HG02973 (cell line): ENCODE measurements at regions not wholly inside any gene's neighbourhood (a gene's known extent, or its start where the extent isn't known, plus 50 kb on each side); places are given as distances from the start of the nearest gene placed in this dataset.

Source experiments
- ATAC-seq: cut with Tn5 transposase; IDR thresholded peaks from one replicate; pipeline ENCODE4 v1.9.1; 2021; ENCODE audit warnings: moderate library complexity; ENCODE audit not compliant: unreplicated experiment

GRCh38 chr1:4510276-4510691 lies 144.1 kb upstream of the AJAP1 start:
- ATAC-seq: no peak

- ATAC-seq: no peak
These were observed 143.0 kb upstream of the AJAP1 start for GRCh38 chr1:4511374-4511773.

- ATAC-seq: no peak
These were observed 141.8 kb upstream of the AJAP1 start for GRCh38 chr1:4512636-4513035.

- ATAC-seq: no peak
These were observed 140.7 kb upstream of the AJAP1 start for GRCh38 chr1:4513685-4514084.

- ATAC-seq: no peak
These were observed 138.6 kb upstream of the AJAP1 start for GRCh38 chr1:4515727-4516289.

DNA sequence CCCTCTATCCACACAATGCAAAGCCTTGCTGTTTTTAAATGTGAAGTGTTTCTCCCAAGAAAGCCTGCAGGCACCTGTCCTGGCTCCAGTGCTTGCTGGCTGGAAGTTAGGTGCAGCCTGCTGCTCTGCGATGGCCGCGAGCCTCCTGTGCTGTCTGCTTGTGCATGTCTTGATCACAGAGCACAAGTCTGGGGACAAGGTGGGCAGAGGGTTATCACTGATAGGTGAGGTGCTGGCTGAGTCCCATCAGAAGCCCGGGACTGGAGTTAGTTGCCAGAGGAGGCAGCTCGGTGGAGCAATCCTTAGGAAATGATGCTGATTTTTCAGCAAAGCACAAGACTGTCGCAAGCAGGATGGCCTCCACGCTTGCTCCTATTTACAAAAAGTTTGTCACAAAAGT lies 137.8 kb upstream of the AJAP1 start:
- no peak for ATAC-seq

- no peak for ATAC-seq
These were observed 137.0 kb upstream of the AJAP1 start for GRCh38 chr1:4517186-4517954.

DNA sequence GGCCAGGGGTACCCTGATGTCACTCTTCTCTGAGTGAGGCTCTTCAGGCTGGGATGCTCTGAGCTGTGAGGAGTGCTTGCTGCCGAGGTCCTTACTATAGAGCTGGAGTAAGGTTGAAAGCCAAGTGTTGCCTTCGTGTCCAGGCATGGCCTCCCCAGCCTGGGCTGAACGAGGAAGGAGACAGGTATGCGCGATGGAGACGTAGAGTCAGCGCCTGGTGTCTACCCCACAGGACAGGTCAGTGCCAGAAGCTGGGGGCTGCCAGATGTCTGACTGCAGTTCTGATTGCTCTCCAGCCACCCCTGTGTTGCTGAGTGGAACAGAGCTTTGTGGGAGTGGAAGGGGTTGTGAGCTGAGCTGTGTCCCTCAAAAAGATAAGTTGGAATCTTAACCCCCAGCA lies 135.8 kb upstream of the AJAP1 start:
- no peak for ATAC-seq

DNA sequence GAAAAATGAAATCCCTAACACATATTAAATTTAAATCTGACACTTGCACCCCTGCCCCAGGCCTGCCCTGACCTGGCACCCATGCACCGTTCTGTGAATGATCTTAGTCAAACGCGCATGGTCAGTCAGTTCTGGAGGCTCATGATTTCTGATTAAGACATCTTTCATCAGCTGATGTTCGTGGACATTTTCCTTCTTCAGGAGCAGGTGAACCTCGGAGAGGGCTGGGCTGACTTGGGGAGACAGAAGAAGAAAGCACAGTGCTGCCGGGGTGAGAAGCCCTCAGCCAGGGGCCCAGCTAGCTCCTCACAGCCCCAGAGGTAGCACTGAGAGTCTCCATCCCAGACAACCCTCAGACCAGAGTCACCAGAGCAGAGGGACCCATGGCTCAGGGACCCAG lies 134.5 kb upstream of the AJAP1 start:
- ATAC-seq: no peak

- ATAC-seq: no peak
These were observed 130.9 kb upstream of the AJAP1 start for GRCh38 chr1:4523551-4523950.

DNA sequence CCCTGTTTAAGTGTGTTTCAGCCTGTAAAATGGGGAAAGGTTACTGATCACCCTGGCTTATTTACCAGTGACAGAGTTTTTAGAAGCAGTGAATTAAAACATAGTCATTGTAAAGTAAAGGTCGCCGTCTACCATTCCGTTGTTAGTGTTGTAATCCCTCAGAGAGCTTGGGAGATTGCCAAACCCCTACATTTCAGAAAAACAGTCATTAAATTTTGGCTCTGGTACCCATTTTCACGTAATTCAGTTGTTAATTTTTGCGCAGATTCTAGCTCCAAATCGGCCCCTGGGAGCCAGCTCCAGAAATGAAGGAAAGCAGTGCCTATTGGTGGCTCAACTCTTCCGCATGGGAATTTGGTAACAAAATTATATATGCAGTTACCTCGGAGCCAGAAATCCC lies 127.7 kb upstream of the AJAP1 start:
- no peak for ATAC-seq

- ATAC-seq: no peak
These were observed 126.6 kb upstream of the AJAP1 start for GRCh38 chr1:4527819-4528218.

GRCh38 chr1:4528590-4528989 lies 125.8 kb upstream of the AJAP1 start:
- ATAC-seq: no peak

DNA sequence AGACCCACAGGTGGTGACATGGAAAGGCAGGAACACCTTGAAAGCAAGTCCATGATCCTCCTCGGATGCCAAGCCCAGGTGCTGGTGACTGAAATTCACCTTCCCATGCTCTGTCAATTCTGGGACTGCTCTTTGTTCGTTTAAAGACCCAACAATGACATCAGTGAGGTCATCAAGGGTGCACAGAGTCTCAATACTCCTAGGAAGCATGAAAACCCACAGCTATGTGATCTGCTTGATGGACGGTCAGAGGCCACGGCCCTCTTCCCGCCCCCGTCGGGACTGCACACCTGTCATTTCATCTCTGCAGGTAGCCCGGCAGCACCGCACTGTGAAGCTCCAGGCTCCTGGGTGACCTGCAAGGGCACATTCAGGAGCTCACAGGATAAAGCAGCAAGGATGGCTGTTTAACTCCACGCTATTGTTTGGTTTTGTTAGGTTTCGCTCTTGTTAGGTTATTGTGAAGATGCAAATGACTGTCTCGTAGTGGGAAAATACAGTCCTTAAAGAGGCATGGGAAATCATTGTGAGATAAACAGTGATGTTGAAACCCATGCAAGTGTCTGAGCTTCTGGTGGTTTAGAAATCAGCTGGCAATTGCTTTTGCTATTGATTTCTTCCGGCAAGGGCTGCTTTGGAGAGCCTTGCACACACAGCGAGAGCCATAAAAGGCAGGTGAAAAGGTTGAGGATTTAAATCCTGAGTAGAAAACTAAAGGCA lies 124.8 kb upstream of the AJAP1 start:
- ATAC-seq: no peak

GRCh38 chr1:4530166-4530785 lies 124.1 kb upstream of the AJAP1 start:
- no peak for ATAC-seq

- ATAC-seq: no peak
These were observed 122.6 kb upstream of the AJAP1 start for GRCh38 chr1:4531842-4532241.

DNA sequence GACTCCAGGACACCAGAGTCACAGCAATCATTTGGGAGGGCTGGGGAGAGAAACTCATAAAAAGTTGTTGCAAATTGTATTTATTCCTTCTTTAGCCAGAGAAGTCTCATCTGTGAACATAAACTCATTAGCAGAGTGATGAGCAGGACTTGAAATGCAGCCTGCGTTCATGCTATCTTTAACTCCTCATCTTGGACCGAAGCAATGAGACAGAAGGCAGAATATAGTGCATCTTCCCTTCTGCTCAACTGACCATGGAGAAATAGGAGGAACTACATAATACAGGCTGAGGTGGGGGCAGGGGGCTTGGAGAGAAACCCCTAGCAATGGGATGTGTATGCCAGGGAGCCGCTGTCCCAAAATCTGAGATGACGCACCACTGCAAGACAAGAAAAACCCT lies 121.8 kb upstream of the AJAP1 start:
- ATAC-seq: no peak

- no peak for ATAC-seq
These were observed 107.5 kb upstream of the AJAP1 start for GRCh38 chr1:4546911-4547310.

- ATAC-seq: no peak
These were observed 104.5 kb upstream of the AJAP1 start for GRCh38 chr1:4549930-4550329.

GRCh38 chr1:4550941-4551340 lies 103.5 kb upstream of the AJAP1 start:
- ATAC-seq: no peak

- no peak for ATAC-seq
These were observed 102.7 kb upstream of the AJAP1 start for GRCh38 chr1:4551706-4552105.

DNA sequence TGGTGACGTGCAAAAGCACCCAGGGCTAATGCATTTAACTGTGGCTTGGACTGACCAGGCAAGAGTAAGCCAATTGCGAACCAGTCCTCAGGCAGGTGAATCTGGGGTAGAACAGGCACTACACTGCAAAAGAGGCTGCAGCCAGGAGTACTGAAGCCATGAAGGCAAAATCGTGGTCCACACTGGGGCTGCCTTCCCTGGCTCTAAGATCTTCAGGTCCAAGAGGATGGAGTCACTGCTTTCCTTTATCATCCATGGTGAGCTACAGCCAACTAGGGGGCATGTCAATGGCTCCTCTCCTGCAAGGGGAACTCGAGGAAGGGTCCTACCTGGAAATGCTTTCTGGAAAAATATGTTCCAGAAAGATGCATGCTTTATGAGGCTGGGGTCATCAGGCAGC lies 100.6 kb upstream of the AJAP1 start:
- no peak for ATAC-seq
